Natural killer cell treated with Interleukin-12 subunit alpha and Interleukin-12 subunit beta and Interleukin-15 and Interleukin-18, amount 100 ng/mL, for 72 hours (primary cell): ENCODE measurements at regions not wholly inside any gene's neighbourhood (a gene's known extent, or its start where the extent isn't known, plus 50 kb on each side); places are given as distances from the start of the nearest gene placed in this dataset.
A peak's percentile ranks its signal among the peaks of the same experiment; 100 is the strongest.

Experiments used
- ATAC-seq, 2 donors: fragments of 150-1000 bp; cut with Tn5 transposase in 1 of 2; sonication (Bioruptor Pico), chemical (Tn5 transposase) in 1 of 2; 2 replicates each; pipeline ENCODE4 v1.10.0; 2021
- DNase-seq: peaks from one replicate; pipeline ENCODE4 v3.0.0; 2022; ENCODE audit warnings: low spot score
- H3K27ac Mint-ChIP-seq, 2 donors: 1 replicate in 1 of 2; 2 replicates in 1 of 2; pipeline ENCODE4 v1.8.0; 2022; ENCODE audit warnings: mixed read lengths in 2 of 2, mild to moderate bottlenecking in 1 of 2, moderate library complexity in 1 of 2
- H3K27me3 Mint-ChIP-seq, 2 donors: 1 replicate in 1 of 2; 2 replicates in 1 of 2; pipeline ENCODE4 v1.8.0; 2022; ENCODE audit warnings: mixed read lengths in 2 of 2
- H3K36me3 Mint-ChIP-seq: one replicate; pipeline ENCODE4 v1.8.0; 2022; ENCODE audit warnings: mixed read lengths
- H3K4me1 Mint-ChIP-seq, 2 donors: 1 replicate in 1 of 2; 2 replicates in 1 of 2; pipeline ENCODE4 v1.8.0; 2022; ENCODE audit warnings: low read depth in 2 of 2, mixed read lengths in 2 of 2, mild to moderate bottlenecking in 1 of 2
- H3K4me3 Mint-ChIP-seq: one replicate; pipeline ENCODE4 v1.8.0; 2022; ENCODE audit warnings: mixed read lengths
- H3K9me3 Mint-ChIP-seq: 2 replicates; pipeline ENCODE4 v1.8.0; 2022; ENCODE audit warnings: mixed read lengths

DNA sequence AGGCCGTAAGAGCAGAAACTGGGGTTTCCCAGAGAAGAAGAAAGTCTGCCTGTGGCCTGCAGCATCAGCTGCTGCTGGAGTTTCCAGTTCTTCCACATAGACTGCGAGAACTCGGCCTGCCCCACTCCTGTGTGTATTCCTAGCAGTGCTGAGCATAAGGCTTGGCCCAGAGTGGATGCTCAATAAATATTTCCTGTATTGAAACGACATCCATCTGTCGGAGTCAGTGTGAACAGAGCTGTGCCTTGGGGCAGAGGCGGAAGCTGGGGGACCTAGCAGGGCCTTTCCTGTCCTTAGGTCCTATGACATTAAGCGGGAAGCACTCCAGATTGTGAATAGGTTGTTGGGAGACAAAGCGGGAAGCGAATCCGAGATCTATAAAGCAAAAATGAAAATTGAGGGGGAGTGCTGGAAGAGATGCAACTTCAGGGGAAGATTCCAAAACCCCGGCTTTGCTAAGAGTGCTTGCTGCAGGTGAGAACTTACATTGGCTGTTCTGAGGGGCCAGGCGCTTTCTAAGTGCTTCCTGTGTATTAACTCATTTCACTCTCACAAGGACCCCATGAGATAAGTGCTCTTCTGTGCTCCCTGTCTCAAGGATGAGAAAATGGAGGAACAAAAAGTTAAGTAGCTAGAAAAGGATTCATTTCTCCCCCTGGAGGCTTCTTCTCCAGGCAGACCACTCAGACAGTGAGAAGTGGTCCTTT is 76.1 kb upstream of the CXCL14 start:
- no peak overlapping the region for H3K4me3 Mint-ChIP-seq
- DNase-seq (no peak), ATAC-seq (no peak)
- H3K36me3 Mint-ChIP-seq: no peaks in the 10 kb centered on the region
- H3K27ac Mint-ChIP-seq: no peak overlapping the region
- H3K4me1 Mint-ChIP-seq: no peaks in the 10 kb centered on the region
- peaks cover 0 to 2% of the 10 kb centered on the region in 2 donors for H3K27me3 Mint-ChIP-seq
- H3K9me3 Mint-ChIP-seq: peaks cover 6% of the 10 kb centered on the region

DNA sequence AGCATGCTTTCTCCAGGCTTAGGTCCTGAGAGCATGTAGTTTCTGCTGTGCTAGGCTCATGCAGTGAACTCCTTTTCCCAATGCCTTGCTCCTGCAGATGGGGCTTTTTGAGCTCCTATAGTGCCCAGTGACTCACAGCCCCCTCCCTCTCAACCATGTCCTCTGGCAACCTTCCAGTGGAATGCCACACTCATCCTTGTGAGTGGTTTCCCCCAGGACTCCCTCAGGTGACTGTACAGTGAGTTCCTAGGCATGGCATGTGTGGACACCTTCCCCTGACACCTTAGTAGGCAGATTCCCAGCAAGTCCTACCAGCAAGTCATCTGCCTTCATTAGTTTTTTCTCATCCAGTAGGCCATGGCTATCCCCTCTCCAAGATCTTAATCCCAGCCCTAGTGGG is 72.4 kb upstream of the CXCL14 start:
- no peak for DNase-seq
- Mint-ChIP-seq H3K27me3 (peaks cover 0 to 2% of the 10 kb centered on the region in 2 donors), H3K27ac (no peak overlapping the region), H3K36me3 (no peaks in the 10 kb centered on the region), H3K4me1 (no peaks in the 10 kb centered on the region), H3K9me3 (no peaks in the 10 kb centered on the region), H3K4me3 (no peak overlapping the region)
- no peak for ATAC-seq

DNA sequence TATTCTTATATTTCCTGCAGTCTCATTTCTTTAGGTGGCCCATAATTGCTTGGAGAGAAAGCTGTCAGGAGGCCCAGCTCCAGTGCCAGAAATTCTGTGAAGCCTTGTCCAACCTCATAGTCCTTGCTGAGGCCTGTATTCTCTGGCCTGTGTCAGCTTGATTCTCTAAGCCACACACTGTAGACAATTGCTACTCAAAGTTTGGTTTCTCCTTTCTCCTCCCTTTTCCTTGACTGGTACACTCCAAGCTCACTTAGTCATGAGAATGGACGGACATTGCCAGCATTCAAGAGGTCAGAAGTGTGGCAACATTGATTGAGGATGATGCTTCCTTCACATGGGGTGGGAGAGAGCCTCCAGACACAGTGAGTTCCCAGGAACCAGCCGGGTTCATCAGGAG is 71.3 kb upstream of the CXCL14 start:
- no peaks in the 10 kb centered on the region for H3K9me3 Mint-ChIP-seq
- H3K4me1 Mint-ChIP-seq: no peaks in the 10 kb centered on the region
- peaks cover 2 to 5% of the 10 kb centered on the region in 2 donors for H3K27me3 Mint-ChIP-seq
- no peak for DNase-seq
- no peak for ATAC-seq
- H3K4me3 Mint-ChIP-seq: no peak overlapping the region
- H3K27ac Mint-ChIP-seq: no peak overlapping the region
- H3K36me3 Mint-ChIP-seq: no peaks in the 10 kb centered on the region

DNA sequence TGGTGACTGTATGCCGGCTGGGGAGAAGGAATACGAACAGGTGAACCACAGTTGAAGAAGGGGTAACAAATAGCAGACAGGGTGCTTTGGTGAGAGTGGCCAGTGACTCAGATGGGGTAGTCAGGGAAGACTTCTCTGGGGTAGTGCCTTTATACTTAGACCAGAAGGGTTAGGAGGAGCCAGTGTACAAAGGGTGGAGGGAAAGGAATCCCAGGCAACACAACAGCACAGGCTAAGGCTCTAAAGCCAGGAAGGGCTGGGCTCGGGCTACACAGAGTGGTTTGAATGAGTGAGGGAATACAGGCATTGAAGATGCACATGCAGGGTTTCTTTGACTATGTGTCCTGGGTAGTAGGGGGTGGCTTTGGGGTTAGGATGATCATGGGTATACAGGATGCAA is 70.6 kb upstream of the CXCL14 start:
- peaks cover 0 to 5% of the 10 kb centered on the region in 2 donors for H3K27me3 Mint-ChIP-seq
- no peaks in the 10 kb centered on the region for H3K4me1 Mint-ChIP-seq
- H3K9me3 Mint-ChIP-seq: no peaks in the 10 kb centered on the region
- DNase-seq (no peak), ATAC-seq (no peak)
- no peaks in the 10 kb centered on the region for H3K36me3 Mint-ChIP-seq
- no peak overlapping the region for H3K27ac Mint-ChIP-seq
- no peak overlapping the region for H3K4me3 Mint-ChIP-seq

DNA sequence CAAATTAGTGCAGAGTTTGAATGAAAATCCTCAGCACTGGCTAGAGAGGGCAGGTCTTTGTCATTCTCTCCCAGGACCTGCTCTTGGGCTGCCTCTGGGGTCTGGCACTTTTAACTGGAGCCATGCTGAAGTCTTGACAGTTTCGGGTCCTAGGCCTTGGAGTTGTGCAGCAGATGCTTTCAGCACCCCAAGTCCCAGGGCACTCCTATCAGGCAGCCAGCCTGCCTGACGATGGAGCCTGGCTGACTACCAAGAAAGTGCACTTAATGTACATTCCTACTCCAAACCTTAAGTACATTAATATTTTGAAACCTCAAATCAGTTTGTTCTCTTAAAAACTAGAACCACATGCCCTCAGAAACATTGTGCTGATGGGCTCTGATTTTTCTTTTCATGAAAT is 69.3 kb upstream of the CXCL14 start:
- Mint-ChIP-seq H3K4me3 (no peak overlapping the region), H3K36me3 (no peaks in the 10 kb centered on the region), H3K4me1 (no peaks in the 10 kb centered on the region), H3K27ac (no peak overlapping the region), H3K9me3 (no peaks in the 10 kb centered on the region), H3K27me3 (peaks cover 0 to 5% of the 10 kb centered on the region in 2 donors)
- no peak for ATAC-seq
- no peak for DNase-seq

DNA sequence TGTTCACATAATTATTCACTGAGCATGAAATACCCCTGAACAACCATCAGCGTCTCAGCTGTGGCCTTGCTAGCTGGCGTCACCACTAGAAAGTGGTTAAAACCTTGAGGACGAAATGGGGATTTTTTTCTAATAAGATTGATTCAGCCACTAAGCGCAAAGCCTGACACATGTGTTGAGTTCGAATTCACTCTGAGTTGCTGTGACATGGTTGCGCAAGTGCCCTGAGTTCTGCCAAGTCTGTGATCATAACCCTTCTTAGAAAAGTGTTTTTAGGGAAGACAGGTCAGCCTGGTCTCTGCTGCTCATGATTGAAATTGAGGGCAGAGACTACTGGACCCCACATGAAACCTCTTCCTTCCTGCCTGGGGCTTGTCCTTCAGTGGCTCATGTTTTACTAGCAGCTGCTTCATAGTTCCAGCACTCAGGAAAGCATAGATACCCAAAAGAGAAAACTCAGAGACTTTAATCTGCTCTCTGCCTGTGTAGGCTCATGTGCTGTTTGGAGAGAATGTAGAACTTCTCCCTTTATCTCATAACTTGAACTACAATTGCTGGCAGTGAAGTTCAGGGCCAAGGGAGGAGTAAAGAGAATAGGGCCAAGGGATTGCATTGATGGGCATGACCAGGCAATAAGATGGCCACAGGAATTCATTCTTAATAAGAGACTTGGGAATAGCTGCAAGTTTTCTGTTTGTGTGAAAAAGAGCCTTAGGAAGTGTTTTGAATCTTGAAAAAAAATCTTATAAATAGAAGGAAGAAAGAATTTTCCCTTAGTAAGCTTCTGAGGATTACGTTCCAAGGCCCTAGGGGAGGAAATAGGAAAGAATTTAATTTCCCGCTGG is 66.8 kb upstream of the CXCL14 start:
- H3K4me3 Mint-ChIP-seq: no peak overlapping the region
- H3K4me1 Mint-ChIP-seq: no peaks in the 10 kb centered on the region
- no peaks in the 10 kb centered on the region for H3K9me3 Mint-ChIP-seq
- H3K27me3 Mint-ChIP-seq: peaks cover 2 to 19% of the 10 kb centered on the region in 2 donors
- H3K36me3 Mint-ChIP-seq: no peaks in the 10 kb centered on the region
- ATAC-seq (no peak), DNase-seq (no peak)
- no peak overlapping the region for H3K27ac Mint-ChIP-seq

DNA sequence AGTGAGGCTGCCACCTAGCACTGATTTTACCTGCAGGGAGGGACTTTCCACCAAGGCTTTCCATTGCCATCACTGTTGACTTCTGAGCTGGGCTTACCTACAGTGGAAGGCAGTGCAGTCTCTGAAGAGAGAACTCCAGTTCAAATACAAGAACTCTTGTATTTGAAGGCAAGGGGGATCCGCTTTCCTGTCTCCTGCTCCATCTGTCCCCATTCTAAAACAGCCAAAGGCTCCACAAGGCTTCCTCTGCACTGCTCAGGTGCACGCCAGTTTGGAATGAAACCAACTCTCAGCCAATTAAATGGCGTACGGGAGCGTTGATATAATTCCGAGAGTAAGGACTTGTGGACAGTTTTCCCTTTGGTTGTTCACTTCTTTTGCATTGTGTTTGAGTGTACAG is 66.0 kb upstream of the CXCL14 start:
- H3K36me3 Mint-ChIP-seq: no peaks in the 10 kb centered on the region
- peaks cover 2 to 22% of the 10 kb centered on the region in 2 donors for H3K27me3 Mint-ChIP-seq
- no peaks in the 10 kb centered on the region for H3K4me1 Mint-ChIP-seq
- no peak overlapping the region for H3K27ac Mint-ChIP-seq
- ATAC-seq: no peak
- no peak for DNase-seq
- no peaks in the 10 kb centered on the region for H3K9me3 Mint-ChIP-seq
- no peak overlapping the region for H3K4me3 Mint-ChIP-seq

DNA sequence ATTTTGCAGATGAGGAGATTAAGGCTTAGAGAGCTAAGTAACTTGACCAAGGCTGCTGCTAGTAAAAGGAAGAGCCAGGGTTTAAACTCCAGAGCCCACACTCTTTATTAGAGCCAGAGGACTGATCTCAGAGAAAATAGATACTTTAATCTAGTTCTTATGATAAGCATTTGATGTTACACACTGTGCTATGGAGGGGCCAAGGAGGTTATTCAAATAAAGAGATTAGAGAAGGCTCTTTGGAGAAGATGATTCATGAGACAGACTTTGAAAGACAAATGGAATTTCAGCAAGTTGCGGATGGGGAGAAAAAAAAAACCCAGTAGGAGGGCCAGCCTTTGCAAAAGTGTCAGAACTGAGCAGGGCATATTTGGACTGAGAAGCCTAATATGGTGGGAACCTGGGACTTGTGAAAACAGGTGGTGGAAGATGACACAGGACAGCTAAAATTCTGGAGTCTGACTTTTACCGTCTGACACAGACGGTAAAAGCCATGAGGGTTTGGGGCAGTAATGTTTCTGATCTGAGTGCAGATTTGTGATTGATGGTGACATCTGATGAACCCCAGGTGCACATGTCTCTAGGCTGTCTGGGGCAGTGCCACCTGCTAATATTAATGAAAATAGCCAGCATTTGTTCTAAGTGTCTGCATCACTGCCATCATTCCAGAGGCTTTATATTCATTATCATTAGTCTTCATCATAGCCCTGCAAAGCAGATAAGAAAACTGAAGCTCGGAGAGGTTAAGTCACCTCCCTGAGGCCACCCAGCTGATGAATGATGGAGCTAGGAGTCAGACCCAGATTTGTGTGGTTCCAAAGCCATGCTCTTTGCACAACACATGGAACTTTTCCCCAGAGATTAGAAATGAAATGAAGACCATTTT is 65.3 kb upstream of the CXCL14 start:
- ATAC-seq (no peak), DNase-seq (no peak)
- H3K4me1 Mint-ChIP-seq: no peaks in the 10 kb centered on the region
- H3K4me3 Mint-ChIP-seq: no peak overlapping the region
- no peak overlapping the region for H3K27ac Mint-ChIP-seq
- H3K9me3 Mint-ChIP-seq: no peaks in the 10 kb centered on the region
- peaks cover 6 to 29% of the 10 kb centered on the region in 2 donors for H3K27me3 Mint-ChIP-seq
- H3K36me3 Mint-ChIP-seq: no peaks in the 10 kb centered on the region

DNA sequence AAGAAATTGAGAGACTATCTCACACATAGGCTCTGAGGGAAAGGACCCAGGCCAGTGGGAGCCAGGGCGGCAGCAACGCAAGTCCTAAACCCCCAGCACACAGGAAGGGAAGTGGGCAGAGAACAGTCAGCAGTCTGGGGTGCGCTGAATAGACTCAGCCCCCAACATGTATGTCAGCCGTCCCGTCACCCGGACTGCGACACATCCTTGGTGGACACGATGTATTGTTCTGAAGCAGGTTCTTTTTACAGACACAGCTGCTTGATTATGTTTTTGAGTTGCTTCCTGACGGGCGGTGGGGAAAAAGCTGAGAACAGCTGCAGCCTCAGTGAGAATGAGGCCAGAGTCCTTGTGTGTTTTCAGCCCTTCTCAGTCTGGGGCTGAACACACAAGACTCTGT is 64.1 kb upstream of the CXCL14 start:
- Mint-ChIP-seq H3K27ac (no peak overlapping the region), H3K36me3 (no peaks in the 10 kb centered on the region), H3K9me3 (no peaks in the 10 kb centered on the region), H3K4me1 (no peaks in the 10 kb centered on the region), H3K4me3 (no peak overlapping the region), H3K27me3 (peaks cover 6 to 32% of the 10 kb centered on the region in 2 donors)
- DNase-seq: no peak
- no peak for ATAC-seq

DNA sequence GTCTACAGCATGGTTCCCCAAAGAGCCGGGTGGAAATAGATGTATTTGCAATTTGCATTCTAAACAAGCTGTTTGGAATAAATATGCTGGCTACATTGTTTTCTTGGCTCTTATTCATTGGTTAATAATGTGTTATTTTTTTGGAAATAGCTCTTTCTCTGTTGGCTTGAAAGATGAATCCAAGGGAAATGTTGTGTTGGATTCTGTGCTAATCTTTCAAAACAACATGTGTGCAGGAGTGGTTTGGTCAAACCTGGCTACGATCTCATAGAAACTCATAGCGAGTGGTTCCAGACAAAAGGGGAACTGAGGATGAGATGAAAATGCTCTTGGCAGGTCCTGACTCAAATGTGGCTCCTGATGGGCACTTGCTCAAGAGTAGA is 63.7 kb upstream of the CXCL14 start:
- no peaks in the 10 kb centered on the region for H3K4me1 Mint-ChIP-seq
- no peaks in the 10 kb centered on the region for H3K9me3 Mint-ChIP-seq
- ATAC-seq: no peak
- H3K27me3 Mint-ChIP-seq: peaks cover 6 to 32% of the 10 kb centered on the region in 2 donors
- no peak overlapping the region for H3K27ac Mint-ChIP-seq
- H3K4me3 Mint-ChIP-seq: no peak overlapping the region
- no peaks in the 10 kb centered on the region for H3K36me3 Mint-ChIP-seq
- DNase-seq: no peak

DNA sequence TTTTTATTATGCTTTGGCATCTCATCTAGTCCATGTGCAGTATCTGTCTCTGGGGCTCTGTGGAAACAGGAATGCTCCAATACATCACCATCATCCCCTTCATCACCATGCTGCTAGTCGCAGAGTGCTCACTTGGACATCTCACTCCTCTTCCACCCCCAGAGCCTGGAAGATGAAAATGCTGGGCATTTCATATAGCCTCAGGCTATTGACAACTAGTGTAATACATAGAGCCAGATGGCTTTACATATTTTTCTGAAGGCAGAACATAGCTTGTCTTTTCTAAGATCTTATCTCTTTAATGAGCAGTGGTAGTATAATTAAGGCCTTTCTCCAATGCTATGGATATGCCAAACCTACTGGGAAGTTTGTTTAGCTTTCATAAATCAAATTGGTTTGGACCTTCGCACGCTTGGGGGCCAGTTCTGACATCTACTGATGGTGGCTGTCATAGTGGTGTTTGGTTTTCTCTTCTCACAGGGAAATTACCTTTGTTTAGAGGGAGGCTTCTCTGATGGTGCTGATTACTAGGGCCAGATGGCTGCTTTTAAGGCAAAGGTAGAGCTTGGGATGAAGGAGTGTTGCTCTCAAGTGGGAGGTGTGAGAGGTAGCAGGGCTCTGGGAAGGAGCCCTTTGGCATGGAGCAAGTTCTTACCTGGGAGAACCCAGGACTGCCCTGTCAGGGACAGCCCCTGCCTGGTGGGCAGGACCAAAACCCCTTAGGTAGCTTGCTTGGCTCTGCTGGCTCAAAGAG is 63.1 kb upstream of the CXCL14 start:
- ATAC-seq: peak; percentile 24 to 40
- no peaks in the 10 kb centered on the region for H3K4me1 Mint-ChIP-seq
- no peaks in the 10 kb centered on the region for H3K9me3 Mint-ChIP-seq
- H3K4me3 Mint-ChIP-seq: no peak overlapping the region
- H3K27ac Mint-ChIP-seq: no peak overlapping the region
- no peak for DNase-seq
- H3K36me3 Mint-ChIP-seq: no peaks in the 10 kb centered on the region
- peaks cover 6 to 32% of the 10 kb centered on the region in 2 donors for H3K27me3 Mint-ChIP-seq

DNA sequence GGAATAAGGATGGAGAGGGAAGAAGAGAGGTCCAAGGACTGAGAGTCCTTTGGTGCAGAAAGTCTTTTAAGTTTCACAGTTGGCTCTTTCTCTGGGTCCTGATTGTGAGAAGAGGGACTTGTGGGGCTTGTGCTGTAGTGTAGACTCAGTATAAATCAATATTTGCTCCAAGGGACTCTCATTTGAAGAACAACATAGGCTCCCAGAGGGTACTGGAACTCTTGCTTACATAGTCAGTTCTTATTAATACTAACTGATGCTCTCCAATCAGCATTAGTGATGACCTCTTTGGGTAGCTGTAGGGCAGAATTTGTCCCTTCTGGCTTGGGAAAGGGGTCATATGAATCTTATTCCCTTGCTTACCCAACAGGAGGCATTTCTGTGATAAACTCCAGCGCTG is 62.5 kb upstream of the CXCL14 start:
- Mint-ChIP-seq H3K9me3 (no peaks in the 10 kb centered on the region), H3K27ac (no peak overlapping the region)

DNA sequence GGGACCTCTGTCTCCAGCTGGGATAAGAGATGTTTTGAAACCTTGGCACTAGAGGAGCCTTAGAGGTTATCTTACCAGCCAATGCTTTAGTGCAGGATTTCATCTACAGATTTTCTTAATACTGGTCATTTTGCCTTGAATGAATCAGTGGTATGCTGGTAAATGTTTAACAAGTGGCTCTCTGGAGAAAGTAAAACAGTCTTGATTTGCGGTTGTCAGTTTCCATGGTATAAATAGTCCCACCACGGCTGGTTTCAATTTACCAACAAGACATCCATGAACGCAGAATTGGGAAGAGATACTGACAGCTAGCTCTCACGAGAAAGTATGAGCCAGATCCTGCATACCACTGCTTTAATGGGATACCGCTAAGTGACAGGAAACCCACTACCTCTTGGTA is 56.7 kb upstream of the CXCL14 start:
- H3K36me3 Mint-ChIP-seq: no peaks in the 10 kb centered on the region
- H3K27me3 Mint-ChIP-seq: peaks cover 14 to 25% of the 10 kb centered on the region in 2 donors
- H3K9me3 Mint-ChIP-seq: no peaks in the 10 kb centered on the region
- no peak for DNase-seq
- no peak overlapping the region for H3K27ac Mint-ChIP-seq
- no peak overlapping the region for H3K4me3 Mint-ChIP-seq
- H3K4me1 Mint-ChIP-seq: no peaks in the 10 kb centered on the region
- no peak for ATAC-seq

More for the DNA sequence above, 62.5 kb upstream of the CXCL14 start:
- Mint-ChIP-seq H3K4me3 (no peak overlapping the region), H3K27me3 (peaks cover 8 to 32% of the 10 kb centered on the region in 2 donors), H3K36me3 (no peaks in the 10 kb centered on the region), H3K4me1 (no peaks in the 10 kb centered on the region)
- peak in 1 of 2 donors; percentile 7 for ATAC-seq
- no peak for DNase-seq
